ENCODE measurements at regions not wholly inside any gene's neighbourhood (a gene's known extent, or its start where the extent isn't known, plus 50 kb on each side); places are given as distances from the start of the nearest gene placed in this dataset.

DNA sequence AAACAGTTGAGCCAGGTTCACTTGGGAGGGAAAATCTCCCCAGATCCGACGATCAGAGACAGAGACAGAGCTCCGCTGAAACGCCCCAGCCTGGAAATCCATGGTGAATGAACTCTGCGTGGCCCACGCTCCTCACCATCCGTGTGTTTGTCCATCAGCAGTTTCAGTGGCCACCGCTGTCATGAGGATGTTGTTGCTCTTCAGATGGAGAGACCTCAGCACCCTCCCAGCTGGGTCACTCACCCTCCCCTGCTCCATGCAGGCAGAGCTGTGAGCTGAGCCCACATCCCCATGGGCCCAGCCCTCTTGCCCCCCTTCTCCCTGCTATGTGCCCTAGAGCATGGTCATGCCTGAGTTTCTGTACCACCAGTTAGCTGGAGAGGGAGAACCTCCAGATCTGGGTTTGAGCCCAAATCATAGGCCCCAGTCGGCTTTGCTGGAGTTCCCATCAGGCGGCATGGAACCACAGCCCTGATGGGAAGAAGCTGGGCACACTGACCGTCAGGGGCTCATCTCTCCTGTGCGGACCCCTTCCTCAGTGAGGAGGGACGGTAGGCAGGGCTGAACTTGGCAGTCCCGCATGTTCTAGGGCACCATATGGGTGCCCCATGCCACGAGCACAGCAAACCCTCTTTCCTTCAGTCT is 154.4 kb upstream of the COL5A1 start:
- no peak for DNase-seq (ENCODE audit: low spot score)

DNA sequence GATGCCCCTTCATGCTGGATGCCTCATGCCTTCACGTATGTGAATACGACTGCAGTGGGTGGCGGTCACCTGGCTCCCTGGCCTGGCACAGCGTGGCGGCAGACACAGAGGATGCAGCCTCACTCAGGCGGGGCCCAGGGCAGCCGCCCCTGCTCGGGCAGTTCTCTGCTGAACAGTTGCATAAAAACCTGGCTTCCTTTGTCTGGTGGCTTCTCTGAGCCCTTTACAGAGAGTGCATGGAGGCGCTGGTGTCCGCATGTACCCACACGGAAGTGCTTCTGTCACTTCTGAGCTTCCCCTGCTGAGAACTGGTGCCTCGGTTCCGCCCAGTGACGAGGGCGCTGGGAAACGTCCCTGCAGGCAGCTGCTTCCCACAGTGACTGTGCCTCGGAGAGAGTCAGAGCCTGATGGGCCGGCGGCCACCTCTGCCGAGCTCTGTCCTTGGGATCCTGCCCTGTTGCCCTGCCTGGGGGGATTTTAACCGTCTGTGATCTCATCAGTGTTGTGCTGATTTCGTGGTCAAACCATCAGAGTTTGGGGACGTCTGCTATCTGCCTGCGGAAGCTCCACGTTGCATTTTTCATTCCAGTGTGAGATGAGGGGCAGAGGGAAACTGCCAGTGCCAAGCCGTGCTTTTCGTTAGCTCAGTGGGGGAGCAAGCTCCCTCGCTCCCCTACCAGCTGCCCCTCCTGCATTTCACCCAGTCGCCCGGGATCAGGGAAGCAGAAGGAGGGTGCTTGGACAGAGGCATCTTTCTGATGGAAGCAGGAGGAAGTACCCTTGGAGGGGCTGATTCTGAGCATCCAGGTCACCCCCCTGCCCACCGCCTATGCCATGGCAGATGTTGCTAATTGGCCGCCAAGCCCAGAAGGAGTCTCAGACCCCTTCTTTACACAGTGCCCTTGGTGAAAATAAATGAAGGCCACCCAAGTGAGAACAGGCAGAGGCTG is 153.0 kb upstream of the COL5A1 start:
- DNase-seq (ENCODE audit: low spot score): no peak

DNA sequence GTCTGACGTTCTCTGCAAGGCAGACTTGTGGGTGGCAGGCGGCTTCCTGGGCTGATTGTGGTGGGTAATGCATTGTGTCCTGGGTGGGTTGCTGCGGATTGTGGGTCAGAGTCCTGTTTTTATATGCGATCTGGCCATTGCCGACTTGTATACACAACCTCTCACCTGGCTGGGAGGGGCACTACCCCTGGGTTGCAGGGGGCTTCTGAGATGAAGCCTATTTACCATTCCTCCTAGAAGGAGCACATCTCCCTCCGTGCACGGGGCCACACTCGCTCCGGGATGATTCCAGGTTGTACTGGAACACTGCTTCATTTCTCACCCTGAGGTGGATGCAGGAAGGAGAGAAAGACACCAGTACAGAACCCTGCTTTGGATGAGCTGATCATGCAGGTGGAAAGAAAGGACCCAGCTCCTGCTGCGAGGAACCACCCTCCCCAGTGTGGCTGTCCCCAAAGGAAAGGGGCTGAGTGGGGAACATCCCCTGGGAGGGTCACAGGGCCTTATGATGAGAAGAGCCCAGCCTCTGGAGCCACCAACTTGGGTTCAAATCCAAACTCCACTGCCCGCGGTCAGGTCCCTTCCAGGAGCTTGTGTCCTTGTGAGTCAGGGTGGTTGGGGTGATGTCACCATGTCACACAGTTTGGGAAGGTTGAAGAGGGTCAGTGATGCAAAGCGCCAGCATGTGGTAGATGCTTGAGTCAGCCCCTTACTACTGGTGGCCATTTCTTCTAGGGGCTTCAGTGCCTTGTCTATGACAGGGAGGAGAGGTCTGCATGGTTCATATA is 151.8 kb upstream of the COL5A1 start:
- no peak for DNase-seq (ENCODE audit: low spot score)

DNA sequence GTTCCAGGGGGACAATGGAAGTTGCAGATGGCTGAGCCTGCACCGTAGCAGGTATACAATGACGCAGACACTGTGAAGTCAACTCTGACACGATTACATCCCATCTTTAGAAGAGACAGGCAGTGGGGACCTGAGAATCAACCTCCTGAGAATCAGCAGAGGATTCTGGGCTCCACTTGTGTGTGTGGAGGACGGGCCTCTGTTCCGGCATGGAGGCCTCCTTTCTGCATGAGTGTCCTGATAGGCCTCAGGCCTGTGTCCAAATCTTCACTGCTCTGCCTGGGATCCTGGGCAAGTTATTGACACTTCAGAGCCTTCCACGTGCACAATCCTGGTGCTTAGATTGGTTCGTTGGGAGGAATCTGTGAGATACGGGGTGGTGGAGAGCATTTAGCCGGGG is 151.2 kb upstream of the COL5A1 start:
- no peak for DNase-seq (ENCODE audit: low spot score)

DNA sequence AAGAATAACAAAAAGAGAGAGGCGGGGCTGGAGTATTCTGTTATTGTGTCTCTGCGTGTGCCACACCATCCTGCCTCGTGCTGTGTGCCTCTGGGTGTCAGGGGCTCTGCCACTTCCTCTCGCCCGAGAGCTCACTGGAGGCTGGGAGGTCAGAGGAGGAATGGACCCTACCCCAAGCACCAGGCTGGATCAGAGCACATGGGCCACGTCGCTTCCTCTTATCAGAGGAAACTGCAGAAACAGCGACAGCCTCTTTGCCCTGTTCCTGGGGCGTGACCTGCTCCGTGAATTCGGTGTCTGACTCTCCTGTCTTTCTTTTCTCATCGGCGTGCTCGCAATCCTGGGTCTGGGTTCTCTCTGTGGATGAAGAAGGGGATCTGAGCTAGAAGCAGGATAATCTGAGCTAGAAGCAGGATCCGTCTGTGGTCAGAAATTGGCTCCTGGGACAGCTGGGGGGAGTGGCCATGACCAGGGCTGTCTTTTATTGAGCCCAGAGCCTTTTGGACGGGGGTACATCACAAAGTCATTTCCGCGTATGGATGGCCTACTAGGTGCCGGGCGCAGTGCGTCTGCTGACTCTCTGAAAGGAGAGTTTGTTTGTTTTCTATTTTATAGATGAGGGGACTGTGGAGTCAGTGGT is 150.3 kb upstream of the COL5A1 start:
- no peak for DNase-seq (ENCODE audit: low spot score)

DNA sequence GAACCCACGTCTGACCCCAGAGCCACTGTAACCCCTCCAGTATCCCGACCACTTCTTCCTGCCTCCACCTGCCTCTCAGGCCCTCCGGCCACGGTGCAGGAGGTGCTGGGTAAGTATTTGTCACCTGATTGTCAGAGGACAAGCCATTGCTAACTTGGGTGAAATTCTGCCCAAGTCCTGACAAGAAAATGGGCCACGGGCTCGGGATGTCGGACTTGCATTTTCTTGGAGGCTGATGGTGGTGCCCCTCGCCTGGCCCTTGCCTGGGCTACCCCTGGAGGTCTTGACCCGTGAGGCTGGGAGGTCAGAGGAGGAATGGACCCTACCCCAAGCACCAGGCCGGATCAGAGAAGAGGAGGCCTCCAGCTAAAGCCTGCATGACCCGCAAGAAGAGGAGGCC is 149.7 kb upstream of the COL5A1 start:
- no peak for DNase-seq (ENCODE audit: low spot score)

DNA sequence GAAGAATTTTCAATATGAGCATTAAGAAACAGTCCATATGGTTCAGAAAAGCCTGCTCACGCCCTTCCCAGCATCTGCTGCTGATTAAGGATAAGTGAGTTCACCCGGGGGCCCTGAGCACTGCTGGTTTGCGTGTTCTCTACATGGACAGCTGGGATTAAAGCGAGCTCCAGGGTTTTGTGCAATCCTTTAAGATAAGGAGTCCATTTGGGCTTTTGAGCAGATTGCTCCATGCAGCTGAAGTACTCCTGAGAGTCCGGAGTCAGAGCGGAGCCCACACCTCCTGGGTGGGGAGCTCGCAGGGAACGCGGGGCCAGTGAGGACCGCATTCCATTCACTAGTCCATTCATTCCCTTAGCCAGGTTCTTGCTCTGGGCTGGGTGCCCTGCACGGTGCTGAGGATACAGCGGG is 149.3 kb upstream of the COL5A1 start:
- no peak for DNase-seq (ENCODE audit: low spot score)

DNA sequence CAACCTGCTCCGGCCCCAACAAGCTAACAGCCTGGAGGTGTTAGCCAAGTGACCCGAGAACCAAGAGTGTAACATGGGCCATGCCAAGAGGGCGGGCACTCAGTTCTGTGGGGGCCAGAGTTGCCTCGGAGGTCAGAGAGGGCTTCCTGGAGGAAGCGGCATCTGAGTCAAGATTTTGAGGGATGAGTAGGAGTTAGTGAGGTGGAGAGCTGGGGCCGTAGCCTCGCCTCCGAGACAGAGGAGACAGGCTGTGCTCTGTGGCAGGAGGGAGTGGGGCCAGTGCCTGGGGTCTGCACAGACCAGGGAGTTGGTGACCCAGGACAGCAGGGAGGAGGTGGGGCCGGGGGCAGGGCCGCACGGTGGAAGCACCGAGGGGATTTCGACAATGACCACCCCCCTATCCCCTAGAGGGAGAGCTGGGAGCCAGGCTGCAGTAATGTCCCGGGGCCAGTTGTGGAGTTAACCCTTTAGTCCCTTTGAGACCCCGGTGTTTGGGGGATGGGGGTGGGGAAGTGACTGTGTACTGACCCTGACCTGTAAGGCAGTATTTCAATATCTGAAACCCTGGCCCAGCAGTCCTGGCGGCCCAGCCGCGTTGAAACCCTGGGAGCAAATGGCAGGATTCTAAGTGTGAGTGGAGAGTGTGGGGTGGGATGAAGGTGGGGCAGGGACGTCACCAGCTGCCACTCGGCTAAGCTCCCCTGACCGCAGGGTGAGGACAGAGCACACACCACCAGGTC is 148.7 kb upstream of the COL5A1 start:
- DNase-seq (ENCODE audit: low spot score): no peak

DNA sequence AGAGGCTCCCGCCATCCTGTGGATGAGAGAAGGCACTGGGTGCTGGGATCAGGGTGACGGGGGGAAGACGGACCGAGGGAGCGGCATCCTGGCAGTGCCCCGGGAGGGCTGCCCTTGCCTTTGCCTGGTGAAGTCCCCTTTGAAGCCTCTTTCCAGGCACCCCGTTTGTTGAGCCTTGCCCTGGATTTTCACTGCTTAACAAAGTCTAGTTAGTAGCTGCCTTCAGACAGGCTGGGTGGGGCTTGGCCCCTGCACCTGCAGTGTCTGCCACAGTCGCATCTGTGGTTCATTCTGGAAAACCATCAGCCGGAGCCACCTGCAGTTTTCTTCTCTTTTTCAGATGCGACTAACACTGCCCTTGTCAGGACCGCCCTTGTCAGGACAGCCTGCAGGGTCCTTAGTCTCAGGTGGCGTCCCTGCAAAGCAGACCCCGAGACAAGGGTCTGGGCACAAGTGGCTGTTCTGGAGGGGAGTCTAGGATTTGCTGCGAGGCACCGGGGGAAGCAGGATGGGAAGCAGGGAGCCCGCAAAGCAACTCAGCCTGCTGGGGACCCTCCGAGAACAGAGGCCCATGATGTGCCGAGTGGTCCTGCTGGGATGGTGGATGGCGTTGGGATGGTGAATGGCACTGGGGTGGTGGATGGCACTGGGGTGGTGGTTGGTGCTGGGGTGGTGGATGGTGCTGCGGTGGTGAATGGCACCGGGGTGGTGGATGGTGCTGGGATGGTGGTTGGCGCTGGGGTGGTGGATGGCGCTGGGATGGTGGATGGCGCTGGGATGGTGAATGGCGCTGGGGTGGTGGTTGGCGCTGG is 147.9 kb upstream of the COL5A1 start:
- no peak for DNase-seq (ENCODE audit: low spot score)

DNA sequence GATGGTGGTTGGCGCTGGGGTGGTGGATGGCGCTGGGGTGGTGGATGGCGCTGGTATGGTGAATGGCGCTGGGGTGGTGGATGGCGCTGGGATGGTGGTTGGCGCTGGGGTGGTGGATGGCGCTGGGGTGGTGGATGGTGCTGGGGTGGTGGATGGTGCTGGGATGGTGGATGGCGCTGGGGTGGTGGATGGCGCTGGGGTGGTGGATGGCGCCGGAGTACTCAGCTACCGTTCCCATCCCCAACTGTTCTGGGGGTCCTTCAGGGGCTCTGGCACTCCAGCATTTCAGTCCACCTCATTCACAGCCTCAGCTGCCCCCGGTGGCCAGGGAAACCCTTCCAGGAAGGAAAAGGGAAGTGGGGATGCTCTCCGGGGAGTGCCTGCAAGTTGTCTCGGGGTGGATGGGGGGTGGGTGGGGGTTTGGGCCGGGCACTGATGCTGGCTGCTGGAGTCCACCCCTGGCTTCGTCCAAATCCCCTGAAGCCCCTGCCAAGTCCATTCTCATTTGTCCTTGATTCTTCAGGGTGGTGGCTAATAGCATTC is 147.3 kb upstream of the COL5A1 start:
- no peak for DNase-seq (ENCODE audit: low spot score)

DNA sequence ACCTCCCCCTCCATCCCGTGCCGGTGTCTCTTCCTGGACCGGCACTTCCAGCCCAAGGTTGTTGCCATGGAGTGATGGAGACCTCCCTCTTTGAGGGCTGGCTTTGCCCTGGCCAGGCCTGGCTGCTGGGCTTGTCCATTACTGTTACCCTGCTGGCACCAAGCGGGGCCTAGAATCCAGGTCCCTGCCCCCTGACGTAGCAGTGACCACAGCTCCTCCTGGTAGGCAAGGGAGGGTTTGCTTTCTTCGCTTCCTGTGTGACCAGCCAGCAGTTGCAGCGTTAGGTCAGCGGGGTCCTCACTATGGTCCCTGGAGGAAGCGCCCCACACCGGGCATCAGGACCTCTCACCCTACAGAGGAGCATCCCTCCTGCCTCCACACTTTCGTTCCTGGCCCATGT is 146.7 kb upstream of the COL5A1 start:
- no peak for DNase-seq (ENCODE audit: low spot score)

DNA sequence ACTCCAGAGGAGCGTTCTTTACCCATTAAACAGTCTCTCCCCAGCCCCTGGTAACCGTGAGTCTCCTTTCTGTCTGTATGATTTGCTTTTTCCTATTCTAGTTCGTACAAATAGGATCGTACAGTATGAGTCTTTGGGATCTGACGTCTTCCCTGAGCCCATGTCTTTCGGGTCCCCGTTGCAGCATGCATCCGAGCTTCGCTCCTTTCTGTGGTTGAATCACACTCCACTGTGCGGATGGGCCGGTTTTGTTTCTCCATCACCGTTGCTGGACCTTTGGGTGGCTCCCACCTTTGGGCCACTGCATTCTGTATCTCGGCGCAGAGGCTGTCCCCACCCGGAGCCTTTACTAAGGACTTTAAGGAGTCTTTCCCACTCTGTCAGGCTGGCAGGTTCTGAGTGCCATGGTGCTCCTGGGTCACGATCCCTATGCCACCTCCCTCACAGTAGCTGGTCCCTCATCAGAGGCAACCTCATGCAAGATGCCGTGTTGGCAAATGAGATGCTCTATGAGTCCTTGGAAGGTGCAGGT is 145.7 kb upstream of the COL5A1 start:
- DNase-seq (ENCODE audit: low spot score): no peak

DNA sequence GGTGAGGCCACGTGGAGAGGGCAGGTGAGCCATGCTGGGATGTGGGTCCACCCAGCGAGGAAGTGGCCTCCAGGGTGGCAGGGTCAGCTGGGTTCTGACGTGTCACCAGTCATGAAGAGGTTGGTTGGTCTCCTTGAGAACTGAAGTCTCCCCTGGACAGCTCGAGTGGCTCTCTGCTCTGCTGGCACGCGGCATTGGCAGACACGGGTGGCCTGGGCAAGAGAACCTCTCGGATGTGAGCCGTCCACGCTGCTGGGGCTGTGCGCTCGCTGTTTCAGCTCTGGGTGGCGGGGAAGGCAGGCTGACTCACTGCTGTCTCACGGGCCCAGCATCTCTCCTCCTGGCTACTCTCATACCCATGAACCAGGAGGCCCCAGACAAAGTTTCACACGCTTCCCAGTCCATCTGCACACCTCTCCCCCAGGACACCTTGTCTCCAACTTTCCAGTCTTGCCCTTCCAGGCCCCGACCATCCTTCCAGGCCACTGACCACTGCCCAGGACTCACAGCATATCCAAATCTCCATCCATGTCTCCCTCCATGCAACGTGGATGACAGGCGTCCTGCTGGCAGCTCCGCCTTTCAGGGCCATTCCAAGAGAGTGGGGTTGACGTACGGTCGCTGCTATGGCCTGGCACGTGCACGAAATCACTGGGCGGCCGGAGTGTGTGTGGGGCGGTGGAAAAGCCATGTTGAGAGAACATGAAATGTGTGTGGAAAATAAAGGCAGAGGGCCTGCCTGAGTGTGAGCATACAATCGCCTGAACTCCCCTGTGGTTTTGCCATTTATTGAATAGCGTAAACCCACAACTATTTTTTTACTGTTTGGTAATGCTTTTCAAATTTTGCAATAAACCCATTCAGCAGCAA is 145.0 kb upstream of the COL5A1 start:
- DNase-seq (ENCODE audit: low spot score): no peak

DNA sequence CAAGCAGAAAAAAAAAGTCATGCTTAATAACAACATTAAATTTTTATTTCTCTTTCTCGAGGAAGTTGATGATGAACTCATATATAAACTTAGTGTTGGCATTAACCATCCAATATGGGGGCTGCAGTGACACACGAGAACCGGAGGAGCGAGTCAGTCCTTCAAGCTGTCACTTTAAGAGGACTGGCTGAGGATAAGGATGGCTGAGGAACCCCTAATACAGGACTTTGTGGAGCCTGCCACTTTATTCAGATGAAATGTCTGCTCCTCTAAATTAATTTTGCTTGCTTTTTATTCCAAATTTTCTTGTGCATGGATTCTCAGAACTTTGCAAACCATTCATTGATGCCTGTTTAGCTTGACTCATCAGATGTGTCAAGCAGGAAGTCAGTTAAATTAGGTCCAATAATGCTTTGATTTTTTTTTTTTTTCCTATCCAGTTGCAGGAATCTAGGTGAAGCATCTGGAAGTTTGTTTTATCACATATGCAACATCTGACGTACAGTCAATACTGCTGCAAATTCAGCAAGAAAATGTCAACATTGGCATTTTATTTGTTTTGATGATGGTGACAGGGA is 144.2 kb upstream of the COL5A1 start:
- DNase-seq (ENCODE audit: low spot score): no peak

DNA sequence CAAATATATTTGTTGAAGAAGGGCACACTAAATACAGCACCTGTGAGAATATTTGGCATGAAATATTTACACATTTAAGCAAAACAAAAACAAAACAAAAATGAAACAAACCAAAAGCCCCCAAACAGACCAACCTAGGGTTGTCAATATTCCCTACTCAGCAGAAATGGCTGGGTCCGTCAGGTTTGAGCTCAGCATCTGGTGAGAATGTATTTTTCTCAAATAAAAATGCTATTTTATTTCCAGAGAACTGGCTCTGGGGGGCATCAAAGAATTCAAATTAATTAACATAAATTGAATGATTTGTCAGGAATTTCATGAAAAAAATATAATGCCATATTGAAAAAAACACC is 142.8 kb upstream of the COL5A1 start:
- DNase-seq (ENCODE audit: low spot score): no peak

DNA sequence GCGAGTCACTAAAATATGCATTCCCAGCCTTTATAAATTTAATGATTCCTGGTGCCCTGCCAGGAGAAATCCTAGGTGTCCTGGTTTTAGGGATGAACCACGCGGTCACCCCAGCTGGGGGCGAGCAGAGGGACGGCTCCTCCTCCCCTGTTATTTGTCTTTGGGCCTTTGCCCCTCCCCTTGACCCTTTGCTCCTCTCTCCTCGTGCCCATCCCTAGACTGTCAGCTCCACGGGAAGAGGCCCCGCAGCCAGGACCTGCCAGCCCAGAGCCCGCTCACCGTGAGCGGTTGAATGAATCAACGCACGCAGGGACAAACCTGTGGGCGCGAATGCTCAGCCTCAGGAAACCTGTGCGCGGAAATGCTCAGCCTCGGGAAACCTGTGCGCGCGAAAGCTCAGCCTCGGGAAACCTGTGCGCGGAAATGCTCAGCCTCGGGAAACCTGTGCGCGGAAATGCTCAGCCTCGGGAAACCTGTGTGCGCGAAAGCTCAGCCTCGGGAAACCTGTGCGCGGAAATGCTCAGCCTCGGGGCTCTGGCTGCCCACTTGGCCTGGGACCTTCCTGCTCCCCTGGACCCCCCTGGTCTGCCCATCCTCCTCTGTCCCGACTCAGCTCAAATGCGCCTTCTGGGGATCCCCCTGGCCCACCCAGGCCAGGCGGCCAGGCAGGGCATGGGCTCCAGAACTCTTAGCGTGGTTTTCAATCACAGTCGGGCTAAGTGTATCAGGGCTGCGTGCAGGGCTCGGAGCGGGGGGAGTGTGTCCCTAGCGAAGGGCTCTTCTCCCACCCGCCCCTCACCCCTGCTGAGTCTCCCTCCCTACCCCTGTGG is 140.5 kb upstream of the COL5A1 start:
- no peak for DNase-seq (ENCODE audit: low spot score)

DNA sequence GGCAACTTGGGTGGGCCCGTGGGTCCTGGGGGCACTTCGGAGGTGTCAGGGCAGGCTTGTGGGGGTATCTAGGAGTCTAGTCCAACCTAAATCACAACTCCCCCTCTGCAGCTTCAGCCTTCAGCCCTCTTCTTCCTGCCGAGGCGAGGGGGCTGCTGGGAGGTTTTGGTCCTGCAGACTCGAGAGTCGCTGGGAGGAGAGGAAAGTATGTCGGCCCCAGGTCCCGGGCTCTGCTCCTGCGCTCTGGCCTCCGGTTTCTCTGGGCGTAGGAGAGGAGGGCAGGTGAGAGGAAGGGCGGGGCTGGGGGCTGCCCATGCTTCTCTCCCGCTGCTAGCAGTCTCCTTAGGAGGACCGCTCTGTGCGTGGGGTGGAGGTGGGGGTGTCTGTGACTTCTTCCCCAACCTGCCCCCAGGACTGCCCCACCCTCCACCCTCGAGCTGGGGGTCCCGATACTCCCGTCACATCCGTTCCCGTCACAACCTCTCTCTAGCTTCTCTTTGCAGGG is 139.8 kb upstream of the COL5A1 start:
- peak; percentile 65 for DNase-seq (ENCODE audit: low spot score)

All from iPS-NIHi11 (cell line).